Brain pericyte (primary cell): ENCODE measurements at regions not wholly inside any gene's neighbourhood (a gene's known extent, or its start where the extent isn't known, plus 50 kb on each side); places are given as distances from the start of the nearest gene placed in this dataset.

ENCODE experiments used
- DNase-seq: peaks from one replicate; pipeline ENCODE4 v3.0.0-alpha.2; 2012; ENCODE audit warnings: low read depth, low spot score

DNA sequence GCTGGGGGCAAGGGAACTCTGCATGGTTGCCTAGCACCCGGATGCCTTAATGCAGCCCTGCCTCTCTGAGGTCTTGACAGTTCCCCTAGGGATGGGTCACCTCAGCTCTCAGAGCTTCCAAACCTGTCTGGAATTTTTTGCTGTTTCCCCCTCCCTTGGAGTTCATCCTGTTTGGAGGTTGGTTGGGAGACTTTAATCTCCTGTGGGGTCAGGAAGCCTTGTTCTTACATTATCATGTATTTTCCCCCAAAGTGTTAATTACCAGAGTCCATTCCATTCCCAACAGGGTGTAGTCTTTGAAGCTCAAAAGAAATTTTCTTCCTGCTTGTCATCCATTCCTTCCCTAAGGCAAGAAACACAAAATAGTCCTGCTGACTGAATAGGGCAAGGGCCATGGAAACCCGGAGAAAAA lies 150.3 kb upstream of the SPRY4 start:
- no peak for DNase-seq

DNA sequence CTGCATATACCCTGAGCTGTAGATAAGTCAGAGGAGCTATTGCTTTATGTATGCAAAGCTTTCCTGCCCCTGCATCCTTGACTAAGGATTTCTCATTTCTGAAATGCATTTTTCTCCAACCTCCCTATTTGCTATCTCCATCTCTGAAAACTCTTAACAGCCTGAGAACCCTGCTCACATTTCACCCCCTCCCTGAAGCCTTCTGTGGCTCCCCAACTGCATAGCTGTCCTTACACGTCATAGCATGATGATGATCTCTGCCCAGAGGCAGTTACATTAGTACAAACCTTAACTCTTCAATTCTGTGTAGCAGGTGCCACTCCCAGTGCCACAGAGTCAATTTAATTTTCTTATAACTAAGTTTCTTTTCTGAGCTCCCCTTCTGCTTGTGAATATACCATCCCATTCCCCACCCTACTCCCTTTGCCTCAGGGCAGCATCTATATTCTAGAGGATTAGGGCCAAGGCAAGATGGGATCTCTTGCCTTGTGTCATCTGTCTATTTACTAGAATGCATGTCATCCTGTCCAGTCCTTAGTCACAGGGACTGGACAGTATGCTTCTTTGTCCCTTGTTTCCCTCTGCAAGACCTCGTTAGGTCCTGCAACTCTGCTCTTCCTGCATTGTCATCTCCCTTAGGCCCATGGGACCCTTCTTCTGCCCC lies 149.7 kb upstream of the SPRY4 start:
- DNase-seq, result no peak

DNA sequence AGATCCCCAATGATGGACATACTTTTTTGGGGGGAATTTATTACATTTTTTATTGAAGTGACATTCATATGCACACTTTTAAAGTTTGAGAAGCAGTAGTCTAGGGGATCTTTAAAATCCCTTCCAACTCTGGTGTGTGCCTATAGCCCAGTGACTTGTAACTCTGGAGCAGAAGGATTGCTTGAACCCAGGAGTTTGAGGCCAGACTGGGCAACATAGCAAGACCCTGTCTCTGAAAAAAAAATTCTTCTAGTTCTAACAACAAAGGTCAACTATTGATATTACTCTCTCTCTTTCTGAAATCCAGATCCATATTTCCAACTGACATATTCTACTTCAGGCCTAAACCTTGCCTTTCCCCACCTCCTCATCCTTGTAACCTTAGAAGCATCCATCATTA lies 148.2 kb upstream of the SPRY4 start:
- no peak for DNase-seq

DNA sequence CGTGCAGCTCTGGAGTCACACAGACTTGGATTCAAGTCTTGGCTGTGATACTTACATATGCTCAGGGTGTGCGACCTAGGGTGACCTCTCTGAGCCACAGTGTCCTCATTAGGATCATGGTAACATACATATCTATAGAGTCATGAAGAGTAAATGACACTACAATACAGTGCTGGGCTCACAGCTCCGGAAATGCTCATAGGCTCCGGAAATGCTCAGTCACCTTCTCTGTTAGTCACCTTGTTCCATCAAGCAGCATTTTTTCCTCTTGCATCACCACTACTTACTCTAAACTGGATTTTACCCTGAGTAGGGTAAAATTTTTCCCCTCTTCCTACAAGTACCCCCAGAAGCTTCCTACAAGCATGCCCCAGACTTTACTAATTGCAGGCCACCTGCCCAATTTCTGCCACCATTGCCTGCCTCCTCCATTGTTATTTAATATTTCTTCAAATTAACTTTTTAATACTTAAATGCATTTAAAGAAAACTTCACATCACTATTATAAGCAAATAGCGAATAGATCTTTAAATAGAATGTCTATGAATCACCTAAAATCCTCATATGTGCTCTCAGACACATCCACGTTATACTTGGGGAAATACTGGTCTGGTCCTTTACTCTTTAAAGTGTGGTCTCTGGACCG lies 147.6 kb upstream of the SPRY4 start:
- DNase-seq, result no peak

DNA sequence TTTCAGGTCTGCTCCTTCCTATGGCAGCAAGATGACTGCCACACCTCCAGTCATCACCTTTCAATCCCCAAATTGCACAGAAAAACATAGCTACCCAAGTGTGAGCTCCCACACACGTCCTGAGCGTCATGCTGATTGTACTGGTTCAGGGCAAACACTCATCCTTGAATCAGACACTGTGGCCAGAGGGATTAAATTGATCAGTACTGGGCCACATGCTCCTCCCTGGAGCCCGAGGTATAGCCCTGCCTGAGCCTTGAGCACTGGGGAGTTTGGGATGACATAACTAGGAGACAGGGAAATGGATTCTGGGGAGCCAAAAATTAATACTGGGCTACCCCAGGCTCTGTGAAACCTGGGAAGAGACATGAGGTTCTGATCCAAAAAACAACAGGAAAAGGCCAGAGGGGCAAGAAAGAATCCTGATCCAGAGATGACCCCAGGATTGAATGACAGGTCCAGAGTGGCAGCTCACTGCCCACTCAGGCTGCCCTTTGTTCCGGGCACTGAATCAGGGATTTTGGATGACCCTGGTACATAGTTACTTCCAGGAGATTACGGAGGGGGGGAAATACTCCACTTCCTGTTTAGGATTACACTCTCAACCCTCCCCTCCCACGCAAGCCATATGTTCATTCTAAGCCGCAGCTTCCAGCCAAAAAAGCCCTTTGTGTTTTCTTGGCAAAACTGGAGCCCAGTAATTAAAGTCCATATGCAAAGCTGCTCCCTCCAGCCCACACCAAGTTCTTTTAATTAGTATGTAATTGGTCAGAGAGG lies 141.6 kb upstream of the SPRY4 start:
- DNase-seq, result no peak

DNA sequence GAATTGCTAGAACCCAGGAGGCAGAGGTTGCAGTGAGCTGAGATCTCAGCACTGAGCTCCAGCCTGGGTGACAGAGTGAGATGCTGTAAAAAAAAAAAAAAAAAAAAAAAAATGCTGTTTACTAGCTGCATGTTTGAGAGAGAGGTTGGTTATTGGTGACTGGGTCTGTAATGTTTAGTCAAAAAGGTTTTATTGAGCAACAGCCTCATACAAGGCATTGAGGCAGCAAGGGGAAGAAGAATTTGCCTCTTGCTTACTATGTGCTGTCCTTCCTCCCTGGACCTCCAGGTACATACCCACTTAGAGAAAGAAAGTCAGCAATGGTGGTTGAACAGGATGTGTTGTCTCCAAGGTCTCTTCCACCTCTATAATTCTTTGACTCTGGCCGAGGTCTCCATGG lies 140.7 kb upstream of the SPRY4 start:
- no peak for DNase-seq

DNA sequence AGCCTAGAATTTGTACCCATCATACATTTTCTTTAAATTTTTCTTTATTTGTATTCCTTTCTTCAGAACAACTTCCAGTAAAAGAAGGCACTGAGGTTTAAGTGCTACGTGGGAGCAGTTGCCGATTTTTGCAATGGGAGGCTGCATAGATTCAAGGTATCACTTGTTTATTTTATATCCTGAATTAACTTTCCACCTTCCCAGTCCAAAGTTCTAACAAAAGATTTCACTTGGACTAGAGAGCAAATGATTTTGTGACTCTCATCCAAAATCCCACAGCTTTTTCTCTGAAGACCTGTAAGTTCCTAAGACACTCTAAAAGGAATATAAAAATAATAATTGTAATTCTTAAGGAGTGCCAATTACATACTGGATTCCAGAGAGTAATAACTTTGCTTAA lies 139.1 kb upstream of the SPRY4 start:
- no peak for DNase-seq

DNA sequence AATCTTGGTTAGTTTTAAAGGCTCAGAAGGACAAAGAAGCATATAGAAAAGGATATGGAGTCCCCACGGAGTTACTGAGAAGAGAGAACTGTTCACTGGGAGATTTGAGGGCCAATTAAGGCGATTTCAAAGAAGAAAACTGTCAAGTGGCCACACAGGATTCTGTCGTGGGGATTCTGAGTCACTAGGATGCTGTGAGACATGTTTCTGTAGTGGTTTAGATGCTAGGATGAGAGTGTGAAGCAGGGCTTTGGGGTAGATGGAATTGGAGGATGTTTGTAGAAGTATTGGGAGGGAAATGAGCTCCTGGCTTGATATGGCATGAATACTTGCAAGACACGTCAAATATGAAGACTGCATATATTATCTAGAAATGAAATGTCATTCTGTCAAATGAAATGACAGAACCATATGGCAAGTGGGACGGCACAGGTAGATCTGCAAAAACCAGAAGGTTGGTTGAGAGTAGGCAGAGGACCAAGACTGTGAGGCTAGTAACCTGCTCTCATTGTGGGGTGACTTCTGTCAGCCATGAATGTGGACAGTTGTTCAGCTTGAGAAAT lies 136.3 kb upstream of the SPRY4 start:
- no peak for DNase-seq

DNA sequence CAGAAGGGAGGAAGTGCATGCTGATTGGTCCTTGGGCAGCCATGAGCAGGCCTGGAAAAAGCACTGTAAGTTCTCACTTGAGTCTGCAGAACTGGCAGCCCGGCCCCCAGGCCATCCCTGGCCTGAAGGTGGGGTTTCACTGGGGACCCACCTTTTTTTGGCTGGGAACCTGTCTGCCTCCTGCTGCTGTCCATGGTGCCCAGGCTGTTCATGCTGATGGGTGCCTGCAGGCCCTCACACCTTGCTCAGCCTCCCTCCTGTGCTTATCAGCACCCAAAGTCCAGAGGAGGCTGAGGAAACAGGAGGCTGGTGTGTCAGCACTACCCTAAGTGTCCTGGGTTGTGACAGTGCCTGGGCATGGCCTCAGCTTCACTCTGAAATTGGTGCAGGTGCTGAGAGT lies 134.4 kb upstream of the SPRY4 start:
- DNase-seq, result no peak

DNA sequence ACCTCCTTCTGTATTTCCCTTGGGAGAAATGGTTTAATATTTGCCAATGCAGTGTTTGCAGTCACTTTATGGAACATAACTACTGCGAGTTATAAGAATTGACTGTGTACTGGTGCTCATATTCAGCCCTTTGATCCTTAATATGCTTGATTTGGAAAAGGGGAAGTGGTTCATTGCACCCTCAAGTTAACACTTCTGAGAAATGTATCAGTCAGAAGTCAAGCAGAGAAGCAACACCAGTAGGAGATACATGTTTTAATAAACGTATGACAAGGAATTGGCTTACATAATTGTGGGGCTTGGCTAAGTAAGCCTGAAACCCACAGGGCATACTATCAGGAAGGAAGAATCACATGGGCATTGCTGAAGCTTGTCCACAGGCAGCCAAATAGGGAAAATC lies 131.0 kb upstream of the SPRY4 start:
- DNase-seq, result no peak

DNA sequence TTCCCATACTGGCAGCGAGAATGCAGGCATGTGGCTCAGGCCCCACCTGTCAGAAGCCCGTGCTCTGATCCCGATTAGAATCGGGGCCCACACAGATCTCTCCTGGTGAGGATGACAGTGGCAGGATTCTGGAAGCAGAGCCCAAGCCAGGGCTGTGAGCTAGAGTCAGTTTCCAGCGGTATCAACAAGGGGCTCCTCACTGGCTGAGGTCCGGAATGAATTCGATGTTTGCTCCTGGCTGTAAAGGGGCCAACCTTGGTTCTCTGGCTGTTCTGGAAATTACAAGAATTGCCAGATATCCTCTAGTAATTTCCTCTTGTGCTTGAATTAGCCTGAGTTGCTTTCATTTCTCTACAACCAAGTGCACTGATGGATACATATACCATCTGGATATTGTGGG lies 129.1 kb upstream of the SPRY4 start:
- DNase-seq, result no peak

DNA sequence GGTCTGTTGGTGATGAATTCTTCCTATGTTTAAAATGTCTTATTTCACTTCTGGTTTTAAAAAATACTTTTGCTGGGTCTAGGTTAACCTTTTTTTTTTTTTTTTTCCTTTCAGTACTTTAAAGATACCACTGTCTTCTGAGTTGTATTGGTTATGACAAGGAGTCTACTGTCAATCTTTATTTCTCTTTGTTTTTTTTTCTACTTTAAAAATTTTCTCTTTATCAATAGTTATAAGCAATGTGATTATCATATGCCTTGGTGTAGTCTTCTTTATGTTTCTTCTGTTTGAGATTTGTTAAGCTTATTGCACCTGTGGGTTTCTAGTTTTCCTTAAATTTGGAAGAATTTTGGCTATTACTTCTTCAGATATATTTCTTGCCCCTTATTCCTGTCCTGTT lies 125.6 kb upstream of the SPRY4 start:
- DNase-seq, result no peak

DNA sequence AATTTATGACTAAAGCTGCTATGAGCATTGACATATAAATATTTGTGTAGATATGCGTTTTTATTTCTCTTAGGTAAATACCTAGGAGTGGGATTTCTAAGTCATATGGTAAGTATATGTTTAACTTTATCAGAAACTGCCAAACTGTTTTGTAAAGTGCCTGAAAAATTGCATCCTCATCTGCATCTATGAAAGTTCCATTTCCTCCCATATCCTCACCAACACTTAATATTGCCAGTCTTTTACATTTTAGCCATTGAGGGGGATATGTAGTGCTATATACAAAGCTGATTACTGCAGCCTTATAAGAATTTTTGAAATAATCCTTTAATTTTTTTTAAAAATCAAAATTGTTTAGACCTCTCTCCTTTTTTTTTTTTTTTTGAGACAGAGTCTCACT lies 123.1 kb upstream of the SPRY4 start:
- DNase-seq, result no peak

DNA sequence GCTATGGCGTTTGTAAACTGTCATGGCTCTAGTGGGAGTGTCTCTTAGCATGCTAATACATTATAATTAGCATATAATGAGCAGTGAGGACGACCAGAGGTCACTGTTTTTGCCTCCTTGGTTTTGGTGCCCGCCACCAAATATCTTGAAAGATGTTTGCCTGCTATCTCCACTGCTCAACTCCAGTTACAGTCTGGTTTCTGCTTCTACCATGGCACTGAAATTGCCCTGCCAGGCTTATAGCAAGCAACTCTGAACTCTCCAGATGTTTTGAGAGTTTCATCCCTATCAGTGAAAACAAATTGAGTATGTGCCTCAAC lies 122.1 kb upstream of the SPRY4 start:
- no peak for DNase-seq

DNA sequence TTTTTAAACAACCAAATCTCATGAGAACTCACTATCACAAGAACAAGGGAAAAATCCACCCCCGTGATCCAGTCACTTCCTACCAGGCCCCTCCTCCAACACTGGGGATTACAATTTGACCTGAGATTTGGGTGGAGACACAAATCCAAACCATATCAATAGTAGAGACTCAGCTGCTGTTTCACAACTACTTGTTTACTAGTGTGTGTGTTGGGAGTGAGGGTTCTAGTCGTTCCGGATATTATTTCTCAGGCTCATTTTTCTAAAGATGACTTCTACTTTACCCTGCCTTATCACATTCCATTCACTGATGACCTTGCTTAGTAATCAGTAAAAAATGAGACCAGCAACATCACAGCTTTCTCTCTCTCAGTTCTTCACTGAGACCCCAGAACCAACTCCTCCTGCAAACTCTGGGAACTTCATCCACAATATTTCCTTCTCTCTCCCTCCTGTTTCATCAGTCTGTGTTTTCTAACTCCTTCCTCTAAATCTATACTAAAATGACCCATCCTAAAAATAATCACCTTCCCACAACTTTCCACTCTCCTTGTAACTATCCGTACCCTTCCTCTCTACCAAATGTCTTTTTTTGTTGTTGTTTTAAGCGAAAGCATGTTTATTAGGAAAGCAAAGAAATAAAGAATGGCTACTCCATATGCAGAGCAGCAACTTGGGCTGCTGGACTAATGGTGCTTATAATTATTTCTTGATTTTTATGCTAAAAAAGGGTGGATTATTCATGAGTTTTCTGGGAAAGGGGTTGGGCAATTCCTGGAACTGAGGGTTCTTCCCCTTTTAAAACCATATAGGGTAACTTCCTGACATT lies 121.5 kb upstream of the SPRY4 start:
- DNase-seq, result no peak

DNA sequence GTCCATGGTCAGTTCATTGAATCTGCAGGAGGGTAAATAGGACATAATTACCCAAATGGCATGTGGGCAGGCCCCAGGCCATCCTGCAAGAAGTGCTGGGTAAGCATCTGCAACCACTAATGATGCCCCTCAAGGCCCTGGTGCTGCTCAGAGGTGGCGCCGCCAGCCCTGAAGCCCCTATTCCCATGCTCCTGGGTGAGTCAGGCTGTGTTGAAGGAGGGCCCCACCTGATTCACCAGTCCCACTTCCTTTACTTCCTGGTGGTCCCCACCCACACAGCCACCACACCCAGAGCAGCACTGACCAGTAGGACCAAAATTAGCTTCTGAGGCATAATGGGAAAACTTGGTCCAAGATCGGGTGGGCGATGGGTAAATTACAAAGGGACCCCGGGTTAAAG lies 120.4 kb upstream of the SPRY4 start:
- no peak for DNase-seq

DNA sequence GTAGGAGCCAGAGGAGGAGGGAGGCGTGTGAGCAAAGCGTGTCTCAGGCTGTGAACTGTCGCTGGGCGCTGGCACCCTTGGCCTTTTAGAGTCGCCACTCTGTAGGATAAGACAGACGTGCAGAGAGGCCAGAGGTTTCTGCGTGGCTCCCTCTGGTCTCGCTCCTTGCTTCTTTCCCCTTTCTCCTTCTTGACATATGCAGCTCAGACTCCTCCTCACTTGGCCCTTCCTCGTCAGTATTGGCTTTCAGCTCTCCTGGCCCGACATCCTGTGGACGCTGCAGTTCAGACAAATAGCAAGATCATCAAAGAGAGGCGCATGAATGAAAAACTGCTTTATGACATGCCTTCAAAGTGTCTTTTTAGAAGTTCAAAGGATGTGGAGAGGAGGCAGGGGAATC lies 116.8 kb upstream of the SPRY4 start:
- no peak for DNase-seq

DNA sequence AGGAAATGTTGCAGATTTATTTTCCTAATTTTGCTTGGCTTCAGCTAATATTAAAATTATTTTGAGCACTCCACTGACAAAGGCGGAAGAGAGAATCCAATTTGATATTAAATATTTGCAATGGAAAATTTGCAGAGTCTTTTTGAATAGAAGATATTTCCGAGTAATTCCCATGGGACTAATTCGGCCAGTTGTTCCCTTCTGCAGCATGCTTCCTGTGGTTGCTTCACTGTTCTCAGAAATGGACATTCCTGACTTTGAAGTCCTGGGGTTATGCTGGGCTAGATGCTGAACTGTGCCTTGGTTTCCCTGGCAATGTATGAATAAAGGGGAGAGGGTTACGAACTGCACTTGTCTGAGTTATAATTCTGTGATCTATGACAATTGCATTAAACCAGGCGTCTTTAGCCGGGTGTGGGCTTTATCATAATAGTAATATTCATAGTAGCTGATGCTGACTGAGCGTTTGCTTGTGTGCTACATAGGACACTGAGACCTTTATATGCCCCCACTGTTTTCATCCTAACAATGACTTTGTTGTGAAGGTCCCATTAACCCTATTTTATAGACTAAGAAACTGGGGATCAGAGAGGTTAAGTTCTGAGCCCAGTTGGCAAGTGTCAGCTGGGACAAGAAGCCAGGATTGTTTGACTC lies 114.5 kb upstream of the SPRY4 start:
- DNase-seq, result no peak

DNA sequence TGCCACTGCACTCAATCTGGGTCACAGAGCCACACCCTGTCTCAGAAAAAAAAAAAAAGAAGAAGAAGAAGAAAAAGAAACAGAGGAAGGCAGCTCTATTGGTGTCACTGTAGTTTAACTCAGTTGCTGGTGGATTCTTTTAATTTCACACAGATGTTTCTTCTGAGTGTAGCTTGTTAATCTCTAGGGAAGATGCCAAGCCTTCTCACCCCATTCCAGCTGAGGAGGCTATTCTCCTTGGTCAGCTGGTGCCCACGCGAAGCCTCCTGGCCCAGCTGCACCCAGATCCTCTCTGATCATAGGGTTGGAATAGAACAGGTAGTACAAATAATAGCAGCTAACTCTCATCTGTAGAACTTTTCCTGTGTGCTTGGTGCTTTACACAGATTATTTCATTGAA lies 113.8 kb upstream of the SPRY4 start:
- no peak for DNase-seq

DNA sequence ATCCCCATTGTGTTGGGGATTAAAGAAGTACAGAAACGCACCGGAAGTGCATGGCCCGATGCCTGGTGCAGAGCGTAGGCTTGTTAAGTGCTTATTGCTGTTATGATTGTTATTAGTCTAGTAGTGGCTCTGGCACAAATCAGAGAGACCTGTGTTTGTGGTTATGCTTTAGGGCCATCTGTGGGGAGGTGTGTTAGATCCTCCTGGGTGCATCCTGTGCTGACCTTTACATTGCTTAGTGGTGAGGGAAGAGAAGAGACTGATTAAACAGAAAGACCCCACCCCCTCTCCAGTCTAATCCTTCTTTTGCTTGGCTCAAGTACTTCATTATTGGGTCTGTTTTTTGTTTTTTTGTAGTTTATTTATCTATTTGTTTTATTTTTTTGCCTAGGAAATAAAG lies 112.7 kb upstream of the SPRY4 start:
- DNase-seq, result no peak

DNA sequence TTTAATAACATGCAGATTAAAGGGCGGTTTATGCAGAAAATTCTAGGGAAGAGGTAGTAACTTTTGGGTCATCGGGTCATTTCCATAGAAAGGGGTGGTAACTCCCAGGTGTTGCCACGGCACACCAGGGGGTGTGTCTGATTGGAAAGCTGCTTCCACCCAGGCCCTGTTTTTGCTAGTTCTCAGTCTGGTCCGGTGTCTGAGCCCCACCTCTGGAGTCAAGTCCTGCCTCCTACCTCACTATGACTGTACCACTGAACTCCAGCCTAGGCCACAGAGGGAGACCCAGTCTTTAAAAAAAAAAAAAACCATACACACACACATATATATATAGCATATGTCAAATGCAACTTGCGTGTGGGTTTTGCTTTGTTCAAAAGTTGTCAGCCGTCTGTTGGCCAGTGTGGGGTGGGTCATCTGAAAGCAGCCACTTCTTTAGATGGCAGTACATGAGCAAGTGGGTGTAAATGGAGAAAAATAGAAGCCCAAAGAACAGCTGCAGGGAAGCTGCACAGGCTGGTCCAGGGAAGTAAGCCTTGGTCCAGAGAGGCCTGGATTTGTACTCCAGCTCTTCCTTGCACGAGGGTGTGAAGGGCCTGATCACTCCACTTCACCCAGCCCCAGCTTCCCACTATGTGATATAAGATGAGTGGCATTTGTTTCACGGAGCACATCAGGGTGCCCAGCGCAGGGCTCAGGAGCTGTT lies 110.7 kb upstream of the SPRY4 start:
- no peak for DNase-seq
